ENCODE measurements at regions not wholly inside any gene's neighbourhood (a gene's known extent, or its start where the extent isn't known, plus 50 kb on each side); places are given as distances from the start of the nearest gene placed in this dataset.
"Not testable (repeated sequence)": the region's sequence is repeated elsewhere in the genome, so short reads cannot be mapped to it uniquely, and the experiment has no call there.

GRCh38 chr4:23946299-23946698, 56.5 kb upstream of the PPARGC1A start:
- H3K27me3 ChIP-seq = no peaks in the 10 kb centered on the region
- H3K4me3 ChIP-seq = no peak overlapping the region
- DNase-seq (no peak), ATAC-seq (peak in 1 of 2 donors; percentile 21)
- H3K9me3 ChIP-seq = no peaks in the 10 kb centered on the region
- no peaks in the 10 kb centered on the region for H3K36me3 ChIP-seq
- peaks cover 13 to 45% of the 10 kb centered on the region in 2 donors for H3K4me1 ChIP-seq
- TF ChIP-seq POLR2A (IDR thresholded peaks at IDR 0.05) (no peak), CTCF (IDR thresholded peaks at IDR 0.05 in 4 of 5, conservative IDR thresholded peaks at IDR 0.05 in 1 of 5) (no peak)
- H3K27ac ChIP-seq = peak overlapping the region; percentile 71 to 85 (median 78)
- in situ Hi-C loops (cut with MboI; ENCODE audit: low sequenced_read_pairs in 4 of 4) = loop anchor here in 2 of 4 donors (10.0 to 25.0 kb wide), 3 partner anchors 299 to 559 kb away; no protein-coding TSS in a partner anchor
- intact Hi-C loops (cut with DNase I; ENCODE audit: low total_unique reads) = loop anchor here (5.0 kb wide), 2 partner anchors 471 to 574 kb away; no protein-coding TSS in a partner anchor

- Histone ChIP-seq H3K4me1 (peaks cover 13 to 45% of the 10 kb centered on the region in 2 donors), H3K27me3 (no peaks in the 10 kb centered on the region), H3K4me3 (no peak overlapping the region), H3K27ac (peak overlapping the region; percentile 71 to 85 (median 78)), H3K9me3 (no peaks in the 10 kb centered on the region), H3K36me3 (no peaks in the 10 kb centered on the region)
- in situ Hi-C loops (cut with MboI; ENCODE audit: low sequenced_read_pairs in 4 of 4) (loop anchor here in 2 of 4 donors (10.0 to 25.0 kb wide), 3 partner anchors 299 to 558 kb away; no protein-coding TSS in a partner anchor), intact Hi-C loops (cut with DNase I; ENCODE audit: low total_unique reads) (loop anchor here (5.0 kb wide), 2 partner anchors 472 to 573 kb away; no protein-coding TSS in a partner anchor)
- ATAC-seq = peak; percentile 90 to 93
- TF ChIP-seq CTCF (IDR thresholded peaks at IDR 0.05 in 4 of 5, conservative IDR thresholded peaks at IDR 0.05 in 1 of 5) = no peak
- TF ChIP-seq POLR2A (IDR thresholded peaks at IDR 0.05) = peak; percentile 36 to 45
- DNase-seq = peak; percentile 65 to 81
These were observed 55.7 kb upstream of the PPARGC1A start for GRCh38 chr4:23945451-23946017.

GRCh38 chr4:23944556-23944955, 54.7 kb upstream of the PPARGC1A start:
- ATAC-seq; H3K9me3 ChIP-seq; intact Hi-C loops (cut with DNase I; ENCODE audit: low total_unique reads); H3K36me3 ChIP-seq; H3K4me3 ChIP-seq; H3K27me3 ChIP-seq; DNase-seq: not testable (repeated sequence)
- in situ Hi-C loops (cut with MboI; ENCODE audit: low sequenced_read_pairs in 4 of 4) = loop anchor here in 2 of 4 donors (10.0 to 25.0 kb wide), 3 partner anchors 300 to 557 kb away; no protein-coding TSS in a partner anchor
- Histone ChIP-seq H3K4me1 (peaks cover 13 to 45% of the 10 kb centered on the region in 2 donors), H3K27ac (peak overlapping the region in 3 of 4 donors; percentile 71 to 85 (median 76))

GRCh38 chr4:23943478-23943877, 53.6 kb upstream of the PPARGC1A start:
- Histone ChIP-seq H3K36me3 (no peaks in the 10 kb centered on the region), H3K27me3 (no peaks in the 10 kb centered on the region), H3K4me3 (no peak overlapping the region), H3K9me3 (no peaks in the 10 kb centered on the region), H3K27ac (peak overlapping the region in 1 of 4 donors; percentile 9), H3K4me1 (peaks cover 13 to 49% of the 10 kb centered on the region in 2 donors)
- in situ Hi-C loops (cut with MboI; ENCODE audit: low sequenced_read_pairs in 4 of 4) (loop anchor here in 2 of 4 donors (10.0 to 25.0 kb wide), 3 partner anchors 301 to 556 kb away; no protein-coding TSS in a partner anchor), intact Hi-C loops (cut with DNase I; ENCODE audit: low total_unique reads) (no loop called here)
- DNase-seq = no peak
- TF ChIP-seq POLR2A (IDR thresholded peaks at IDR 0.05) = no peak
- TF ChIP-seq CTCF (IDR thresholded peaks at IDR 0.05 in 4 of 5, conservative IDR thresholded peaks at IDR 0.05 in 1 of 5) = no peak
- ATAC-seq = peak in 1 of 2 donors; percentile 30

- no peak for ATAC-seq
These were observed 52.6 kb upstream of the PPARGC1A start for GRCh38 chr4:23942471-23942870.

More at GRCh38 chr4:23942471-23942870, 52.6 kb upstream of the PPARGC1A start:
- no peaks in the 10 kb centered on the region for H3K36me3 ChIP-seq
- H3K9me3 ChIP-seq = no peaks in the 10 kb centered on the region
- intact Hi-C loops (cut with DNase I; ENCODE audit: low total_unique reads) = no loop called here
- no peak overlapping the region for H3K27ac ChIP-seq
- DNase-seq = no peak
- H3K4me1 ChIP-seq = peaks cover 11 to 46% of the 10 kb centered on the region in 2 donors
- H3K27me3 ChIP-seq = no peaks in the 10 kb centered on the region
- in situ Hi-C loops (cut with MboI; ENCODE audit: low sequenced_read_pairs in 4 of 4) = loop anchor here in 2 of 4 donors (10.0 to 25.0 kb wide), 3 partner anchors 302 to 555 kb away; no protein-coding TSS in a partner anchor
- no peak overlapping the region for H3K4me3 ChIP-seq
- TF ChIP-seq POLR2A (IDR thresholded peaks at IDR 0.05) = no peak
- TF ChIP-seq CTCF (IDR thresholded peaks at IDR 0.05 in 4 of 5, conservative IDR thresholded peaks at IDR 0.05 in 1 of 5) = no peak
